IMR-90 (cell line): ENCODE measurements at regions not wholly inside any gene's neighbourhood (a gene's known extent, or its start where the extent isn't known, plus 50 kb on each side); places are given as distances from the start of the nearest gene placed in this dataset.

ENCODE experiments used
- ATAC-seq: fragments of 200-7000 bp; cut with Tn5 transposase; 2 replicates; pipeline ENCODE4 v1.9.1; 2020; ENCODE audit warnings: low read depth, mild to moderate bottlenecking, moderate library complexity
- BruUV-seq: library from RNA; stranded (reverse); fragments of 400-500 nt; replicated peaks from 2 replicates; lab custom pipeline; 2021; lab: Mats Ljungman, UMichigan
- CTCF ChIA-PET: fragments of 300-600 bp; formaldehyde crosslinking; extraction: SDS; loops from one replicate; lab custom pipeline; 2021; ENCODE audit warnings: antibody characterized with exemption; lab: Yijun Ruan, JAX
- POLR2A ChIA-PET: fragments of 300-600 bp; sonication (Branson Sonifier 250); formaldehyde crosslinking; loops from one replicate; lab custom pipeline; 2022; ENCODE audit warnings: antibody characterized with exemption; ENCODE audit not compliant: unreplicated experiment; lab: Charles Lee
- DNase-seq: peaks from one replicate; pipeline ENCODE4 v3.0.0; 2013
- H2AFZ ChIP-seq: replicated peaks from 2 replicates; pipeline ENCODE3; 2013; ENCODE audit warnings: low read length, mild to moderate bottlenecking; ENCODE audit not compliant: poor library complexity
- H2AK5ac ChIP-seq: 2 replicates; pipeline ENCODE4 v1.6.1; 2013; ENCODE audit warnings: low read depth, low read length, inconsistent platforms
- H2AK9ac ChIP-seq: replicated peaks from 2 replicates; pipeline ENCODE3; 2013; ENCODE audit warnings: mild to moderate bottlenecking, low read depth, low read length, moderate library complexity; ENCODE audit not compliant: poor library complexity
- H2BK120ac ChIP-seq: 2 replicates; pipeline ENCODE4 v1.6.1; 2013; ENCODE audit warnings: low read depth, low read length, inconsistent platforms
- H2BK15ac ChIP-seq: 3 replicates; pipeline ENCODE4 v1.6.1; 2013; ENCODE audit warnings: low read depth, low read length, inconsistent platforms
- H2BK20ac ChIP-seq: 2 replicates; pipeline ENCODE4 v1.6.1; 2013; ENCODE audit warnings: low read depth, mild to moderate bottlenecking, inconsistent platforms, low read length, moderate library complexity
- H2BK5ac ChIP-seq: 2 replicates; pipeline ENCODE4 v1.6.1; 2013; ENCODE audit warnings: mild to moderate bottlenecking, low read depth, low read length, inconsistent platforms; ENCODE audit not compliant: poor library complexity, severe bottlenecking
- H3K14ac ChIP-seq: replicated peaks from 2 replicates; pipeline ENCODE4 v1.6.1; 2013; ENCODE audit warnings: low read depth, low read length, inconsistent platforms
- H3K18ac ChIP-seq: 2 replicates; pipeline ENCODE4 v1.6.1; 2013; ENCODE audit warnings: low read depth, low read length, control low read depth
- H3K23ac ChIP-seq: 2 replicates; pipeline ENCODE4 v1.6.1; 2013; ENCODE audit warnings: low read depth, low read length, inconsistent platforms
- H3K27ac ChIP-seq: 2 replicates; pipeline ENCODE4 v1.5.1; 2013; ENCODE audit warnings: mild to moderate bottlenecking, control low read depth, low read length; ENCODE audit not compliant: insufficient read depth
- H3K27me3 ChIP-seq: 2 replicates; pipeline ENCODE4 v1.6.1; 2013; ENCODE audit warnings: low read length; ENCODE audit not compliant: control insufficient read depth, insufficient read depth
- H3K36me3 ChIP-seq: 2 replicates; pipeline ENCODE4 v1.6.1; 2013; ENCODE audit warnings: low read length, mixed read lengths; ENCODE audit not compliant: control insufficient read depth, insufficient read depth
- H3K4ac ChIP-seq: 2 replicates; pipeline ENCODE4 v1.6.1; 2013; ENCODE audit warnings: low read depth, low read length, inconsistent platforms
- H3K4me1 ChIP-seq: 2 replicates; pipeline ENCODE4 v1.6.1; 2013; ENCODE audit warnings: low read length, mixed read lengths; ENCODE audit not compliant: control insufficient read depth, insufficient read depth
- H3K4me2 ChIP-seq: 2 replicates; pipeline ENCODE4 v1.6.1; 2013; ENCODE audit warnings: low read depth, mild to moderate bottlenecking, control low read depth, low read length, moderate library complexity
- H3K4me3 ChIP-seq: 2 replicates; pipeline ENCODE4 v1.5.1; 2013; ENCODE audit warnings: low read depth, mild to moderate bottlenecking, control low read depth, low read length, moderate library complexity; ENCODE audit not compliant: insufficient read depth
- H3K56ac ChIP-seq: 2 replicates; pipeline ENCODE4 v1.6.1; 2013; ENCODE audit warnings: low read length, inconsistent platforms; ENCODE audit not compliant: insufficient read depth; ENCODE audit errors: extremely low read depth
- H3K79me1 ChIP-seq, 2 experiments: 2 replicates each; pipeline ENCODE4 v1.6.1; 2013; ENCODE audit warnings: low read length in 2 of 2, inconsistent platforms in 1 of 2, low read depth in 1 of 2
- H3K9ac ChIP-seq: 2 replicates; pipeline ENCODE4 v1.6.1; 2013; ENCODE audit warnings: low read depth, low read length, control low read depth
- H3K9me1 ChIP-seq: 2 replicates; pipeline ENCODE4 v1.6.1; 2013; ENCODE audit warnings: low read length, inconsistent platforms; ENCODE audit not compliant: insufficient read depth
- H3K9me3 ChIP-seq: 2 replicates; pipeline ENCODE4 v1.6.1; 2013; ENCODE audit warnings: low read length; ENCODE audit not compliant: control insufficient read depth, insufficient read depth
- H4K20me1 ChIP-seq: 2 replicates; pipeline ENCODE4 v1.6.1; 2013; ENCODE audit warnings: low read length, inconsistent platforms; ENCODE audit not compliant: insufficient read depth
- H4K5ac ChIP-seq: 2 replicates; pipeline ENCODE4 v1.6.1; 2013; ENCODE audit warnings: mild to moderate bottlenecking, low read depth, low read length, control low read depth
- H4K8ac ChIP-seq, 2 experiments: 2 replicates each; pipeline ENCODE4 v1.6.1; 2013; ENCODE audit warnings: low read depth in 2 of 2, low read length in 2 of 2, control low read depth in 1 of 2, inconsistent platforms in 1 of 2
- H4K91ac ChIP-seq: 2 replicates; pipeline ENCODE4 v1.6.1; 2013; ENCODE audit warnings: low read depth, low read length, inconsistent platforms; ENCODE audit not compliant: insufficient read depth
- BHLHE40 ChIP-seq: fragments of 150-350 bp; IDR thresholded peaks from 2 replicates; pipeline ENCODE4 v1.6.1; 2016; ENCODE audit warnings: mild to moderate bottlenecking, low read depth, low read length
- CEBPB ChIP-seq: IDR thresholded peaks from 2 replicates; pipeline ENCODE4 v1.6.1; 2012; ENCODE audit warnings: low read depth, low read length, improper control_type of control experiment
- CHD1 ChIP-seq: IDR thresholded peaks from 2 replicates; pipeline ENCODE4 v1.6.1; 2012; ENCODE audit warnings: low read depth, low read length, improper control_type of control experiment
- CTCF ChIP-seq: conservative IDR thresholded peaks from 2 replicates; pipeline ENCODE4 v1.5.1; 2012; ENCODE audit warnings: mild to moderate bottlenecking, low read depth, low read length, improper control_type of control experiment
- ELK1 ChIP-seq: fragments of 150-350 bp; IDR thresholded peaks from 2 replicates; pipeline ENCODE4 v1.6.1; 2016; ENCODE audit warnings: low read depth, mild to moderate bottlenecking, low read length, moderate library complexity, borderline replicate concordance
- FOS ChIP-seq: fragments of 150-350 bp; IDR thresholded peaks from 2 replicates; pipeline ENCODE4 v1.6.1; 2016; ENCODE audit warnings: low read depth, low read length
- MAFK ChIP-seq: IDR thresholded peaks from 2 replicates; pipeline ENCODE4 v1.6.1; 2012; ENCODE audit warnings: low read depth, low read length, improper control_type of control experiment
- MAZ ChIP-seq: IDR thresholded peaks from 2 replicates; pipeline ENCODE4 v1.6.1; 2012; ENCODE audit warnings: low read depth, mild to moderate bottlenecking, low read length, improper control_type of control experiment, moderate library complexity, borderline replicate concordance
- MXI1 ChIP-seq: IDR thresholded peaks from 2 replicates; pipeline ENCODE4 v1.6.1; 2012; ENCODE audit warnings: low read depth, mild to moderate bottlenecking, low read length, moderate library complexity, borderline replicate concordance
- NFE2L2 ChIP-seq: fragments of 150-350 bp; IDR thresholded peaks from 2 replicates; pipeline ENCODE4 v1.6.1; 2016; ENCODE audit warnings: low read depth, mild to moderate bottlenecking, low read length
- POLR2A ChIP-seq: IDR thresholded peaks from 2 replicates; pipeline ENCODE4 v1.6.1; 2012; ENCODE audit warnings: mild to moderate bottlenecking, low read depth, low read length
- RAD21 ChIP-seq: IDR thresholded peaks from 2 replicates; pipeline ENCODE4 v1.6.1; 2012; ENCODE audit warnings: low read length, improper control_type of control experiment
- RCOR1 ChIP-seq: IDR thresholded peaks from 2 replicates; pipeline ENCODE4 v1.6.1; 2012; ENCODE audit warnings: mild to moderate bottlenecking, low read length, improper control_type of control experiment; ENCODE audit not compliant: insufficient replicate concordance
- RFX5 ChIP-seq: IDR thresholded peaks from 2 replicates; pipeline ENCODE4 v1.8.0; 2012; ENCODE audit warnings: low read depth, mild to moderate bottlenecking, low read length, moderate library complexity
- SMC3 ChIP-seq: fragments of 150-350 bp; IDR thresholded peaks from 2 replicates; pipeline ENCODE4 v1.6.1; 2016; ENCODE audit warnings: low read depth, mild to moderate bottlenecking, antibody characterized with exemption, low read length, moderate library complexity
- USF2 ChIP-seq: fragments of 150-350 bp; IDR thresholded peaks from 2 replicates; pipeline ENCODE4 v1.6.1; 2017; ENCODE audit warnings: mild to moderate bottlenecking, antibody characterized with exemption, low read length, low read depth
- WGBS, 2 experiments: methylation state at CpG; one replicate each; pipeline versions ENCODE4 v1.1.5 to v1.1.7; 2013; ENCODE audit warnings: missing lambda C conversion rate in 2 of 2; ENCODE audit not compliant: insufficient read length in 1 of 2; ENCODE audit errors: extremely low coverage in 2 of 2; 5-methylcytosine and 5-hydroxymethylcytosine counted together
- dilution Hi-C: fragments of 300-500 bp; cut with HindIII; formaldehyde crosslinking; loops from one replicate; pipeline ENCODE4 v1.14.3; 2018; ENCODE audit warnings: low sequenced_read_pairs; ENCODE audit not compliant: unreplicated experiment
- in situ Hi-C: fragments of 300-500 bp; cut with MboI; formaldehyde crosslinking; loops from 3 replicates; pipeline ENCODE4 v1.14.3; 2019; ENCODE audit warnings: low sequenced_read_pairs, inconsistent platforms, mixed read lengths
- intact Hi-C: fragments of 100-400 bp; cut with micrococcal nuclease; formaldehyde crosslinking; loops from 2 replicates; pipeline ENCODE4 v1.10.0; 2022

GRCh38 chr6:144624246-144624645 lies 339.1 kb downstream of the UTRN start:
- DNase-seq (no peak), ATAC-seq (no peak)
- Histone ChIP-seq H2BK15ac (no peak overlapping the region), H3K4me1 (no peaks in the 10 kb centered on the region), H3K4ac (no peak overlapping the region), H2AFZ (no peak overlapping the region), H3K4me2 (no peak overlapping the region), H3K27ac (no peak overlapping the region), H4K5ac (no peak overlapping the region), H3K9ac (no peak overlapping the region), H3K18ac (no peak overlapping the region), H2AK5ac (no peak overlapping the region), H4K91ac (no peak overlapping the region), H2BK20ac (no peak overlapping the region), H4K8ac (no peak overlapping the region), H3K23ac (no peak overlapping the region), H3K9me1 (no peaks in the 10 kb centered on the region), H2BK120ac (no peak overlapping the region), H4K20me1 (no peaks in the 10 kb centered on the region), H3K14ac (no peak overlapping the region), H2BK5ac (no peak overlapping the region), H3K56ac (no peak overlapping the region), H3K79me1 (peaks cover 0 to 4% of the 10 kb centered on the region in 2 experiments; a peak in 2 of 4 replicates), H3K4me3 (no peak overlapping the region), H2AK9ac (no peak overlapping the region), H3K36me3 (no peaks in the 10 kb centered on the region), H3K9me3 (no peaks in the 10 kb centered on the region), H3K27me3 (no peaks in the 10 kb centered on the region)
- no peak for TF ChIP-seq RCOR1
- TF ChIP-seq POLR2A = no peak
- TF ChIP-seq MAFK = no peak
- no peak for TF ChIP-seq RAD21
- TF ChIP-seq CEBPB = no peak
- TF ChIP-seq MXI1 = no peak
- no peak for TF ChIP-seq MAZ
- TF ChIP-seq USF2 = no peak
- no peak for TF ChIP-seq RFX5
- no peak for TF ChIP-seq ELK1
- no peak for TF ChIP-seq CTCF
- TF ChIP-seq NFE2L2 = no peak
- no peak for TF ChIP-seq BHLHE40
- TF ChIP-seq CHD1 = no peak
- TF ChIP-seq FOS = no peak
- TF ChIP-seq SMC3 = no peak
- in situ Hi-C loops = no loop called here
- no TSS peak for BruUV-seq
- WGBS, 2 experiments = 93% methylated on average over 3 of the region's 5 CpGs; no CpG with 5 or more reads in 1 of the 2 experiments
- intact Hi-C loops = no loop called here
- ChIA-PET POLR2A (no interaction called here), CTCF (no interaction called here)
- dilution Hi-C loops = no loop called here
